OCI-LY3 (cell line): ENCODE measurements at regions not wholly inside any gene's neighbourhood (a gene's known extent, or its start where the extent isn't known, plus 50 kb on each side); places are given as distances from the start of the nearest gene placed in this dataset.

Source experiments
- CTCF ChIP-seq: fragments of 200-600, 300-600 bp; sonication (generic); IDR thresholded peaks from 2 replicates; pipeline ENCODE4 v1.5.1; 2014; ENCODE audit warnings: antibody characterized with exemption, low read length, low read depth
- EZH2phosphoT487 ChIP-seq: fragments of 200-600 bp; shearing (Covaris generic); IDR thresholded peaks from 2 replicates; pipeline ENCODE4 v1.6.1; 2018; ENCODE audit warnings: antibody characterized with exemption, mixed run types, low read depth

GRCh38 chr14:96958057-96958456 lies 160.9 kb downstream of the VRK1 start:
- no peak for TF ChIP-seq CTCF
- no peak for TF ChIP-seq EZH2phosphoT487
